ENCODE measurements at regions not wholly inside any gene's neighbourhood (a gene's known extent, or its start where the extent isn't known, plus 50 kb on each side); places are given as distances from the start of the nearest gene placed in this dataset.
A peak's percentile ranks its signal among the peaks of the same experiment; 100 is the strongest.

GRCh38 chr7:118312051-118312450 lies 87.5 kb downstream of the ANKRD7 start:
- Histone ChIP-seq H3K4me1 (ENCODE audit: insufficient read depth, low read length) (peaks cover 54% of the 10 kb centered on the region), H3K4me2 (ENCODE audit: insufficient read depth, low read length) (no peak overlapping the region), H4K20me1 (ENCODE audit: insufficient read depth, low read length) (no peaks in the 10 kb centered on the region), H3K9me3 (ENCODE audit: insufficient read depth, low read length, severe bottlenecking) (peaks cover 22% of the 10 kb centered on the region), H3K9ac (ENCODE audit: low read depth, low read length) (peak overlapping the region; percentile 45), H3K36me3 (ENCODE audit: insufficient read depth, low read length) (0 out of 2 replicates have a peak, but pooled peaks cover 5% of the 10 kb centered on the region), H3K79me2 (ENCODE audit: insufficient read depth, low read length) (no peaks in the 10 kb centered on the region), H2AFZ (ENCODE audit: low read depth, low read length) (peak overlapping the region; percentile 40), H3K27me3 (ENCODE audit: insufficient read depth, low read length, poor library complexity) (no peaks in the 10 kb centered on the region), H3K27ac (ENCODE audit: low read length) (peak overlapping the region; percentile 93), H3K4me3 (ENCODE audit: low read depth in 1 of 2, low read length in 2 of 2) (no peak overlapping the region)
- ATAC-seq (ENCODE audit: insufficient read depth, low read depth) (peak; percentile 41; the same call in 2 of the 3 replicates), DNase-seq (no peak)
- TF ChIP-seq EZH2 (IDR thresholded peaks at IDR 0.05; ENCODE audit: borderline replicate concordance, low read depth, low read length, severe bottlenecking) (no peak), CTCF (IDR thresholded peaks at IDR 0.05; ENCODE audit: borderline replicate concordance, extremely low read depth, low read length, poor library complexity, severe bottlenecking) (no peak)

- ATAC-seq (ENCODE audit: insufficient read depth, low read depth) (peak; percentile 22; the same call in 1 of the 3 replicates), DNase-seq (no peak)
- peaks cover 54% of the 10 kb centered on the region for H3K4me1 ChIP-seq (ENCODE audit: insufficient read depth, low read length)
- peak overlapping the region; percentile 93 for H3K27ac ChIP-seq (ENCODE audit: low read length)
- H3K4me2 ChIP-seq (ENCODE audit: insufficient read depth, low read length), result no peak overlapping the region
- H3K4me3 ChIP-seq (ENCODE audit: low read depth in 1 of 2, low read length in 2 of 2), result no peak overlapping the region
- H3K79me2 ChIP-seq (ENCODE audit: insufficient read depth, low read length), result no peaks in the 10 kb centered on the region
- no peak overlapping the region for H2AFZ ChIP-seq (ENCODE audit: low read depth, low read length)
- H3K9ac ChIP-seq (ENCODE audit: low read depth, low read length), result peak overlapping the region; percentile 45; the same call in 1 of the 2 replicates
- no peaks in the 10 kb centered on the region for H3K27me3 ChIP-seq (ENCODE audit: insufficient read depth, low read length, poor library complexity)
- no peaks in the 10 kb centered on the region for H4K20me1 ChIP-seq (ENCODE audit: insufficient read depth, low read length)
- 0 out of 2 replicates have a peak, but pooled peaks cover 5% of the 10 kb centered on the region for H3K36me3 ChIP-seq (ENCODE audit: insufficient read depth, low read length)
- H3K9me3 ChIP-seq (ENCODE audit: insufficient read depth, low read length, severe bottlenecking), result peaks cover 20% of the 10 kb centered on the region
- no peak for TF ChIP-seq CTCF (IDR thresholded peaks at IDR 0.05; ENCODE audit: borderline replicate concordance, extremely low read depth, low read length, poor library complexity, severe bottlenecking)
- TF ChIP-seq EZH2 (IDR thresholded peaks at IDR 0.05; ENCODE audit: borderline replicate concordance, low read depth, low read length, severe bottlenecking), result no peak
Measured at GRCh38 chr7:118312966-118313365, 88.5 kb downstream of the ANKRD7 start.

- Histone ChIP-seq H3K4me3 (ENCODE audit: low read depth in 1 of 2, low read length in 2 of 2) (no peak overlapping the region), H3K9ac (ENCODE audit: low read depth, low read length) (no peak overlapping the region), H3K27me3 (ENCODE audit: insufficient read depth, low read length, poor library complexity) (no peaks in the 10 kb centered on the region), H3K9me3 (ENCODE audit: insufficient read depth, low read length, severe bottlenecking) (no peaks in the 10 kb centered on the region), H3K36me3 (ENCODE audit: insufficient read depth, low read length) (no peaks in the 10 kb centered on the region), H3K4me2 (ENCODE audit: insufficient read depth, low read length) (no peak overlapping the region), H3K79me2 (ENCODE audit: insufficient read depth, low read length) (no peaks in the 10 kb centered on the region), H4K20me1 (ENCODE audit: insufficient read depth, low read length) (no peaks in the 10 kb centered on the region), H2AFZ (ENCODE audit: low read depth, low read length) (peak overlapping the region; percentile 14; the same call in 1 of the 2 replicates), H3K27ac (ENCODE audit: low read length) (peak overlapping the region; percentile 27; the same call in 1 of the 2 replicates), H3K4me1 (ENCODE audit: insufficient read depth, low read length) (peaks cover 40% of the 10 kb centered on the region)
- ATAC-seq (ENCODE audit: insufficient read depth, low read depth) (no peak), DNase-seq (no peak)
- TF ChIP-seq EZH2 (IDR thresholded peaks at IDR 0.05; ENCODE audit: borderline replicate concordance, low read depth, low read length, severe bottlenecking), result no peak
- peak; percentile 7 for TF ChIP-seq CTCF (IDR thresholded peaks at IDR 0.05; ENCODE audit: borderline replicate concordance, extremely low read depth, low read length, poor library complexity, severe bottlenecking)
Measured at GRCh38 chr7:118324790-118325449, 100.4 kb downstream of the ANKRD7 start.

Data from DND-41 (cell line).